ENCODE measurements at regions not wholly inside any gene's neighbourhood (a gene's known extent, or its start where the extent isn't known, plus 50 kb on each side); places are given as distances from the start of the nearest gene placed in this dataset.

DNA sequence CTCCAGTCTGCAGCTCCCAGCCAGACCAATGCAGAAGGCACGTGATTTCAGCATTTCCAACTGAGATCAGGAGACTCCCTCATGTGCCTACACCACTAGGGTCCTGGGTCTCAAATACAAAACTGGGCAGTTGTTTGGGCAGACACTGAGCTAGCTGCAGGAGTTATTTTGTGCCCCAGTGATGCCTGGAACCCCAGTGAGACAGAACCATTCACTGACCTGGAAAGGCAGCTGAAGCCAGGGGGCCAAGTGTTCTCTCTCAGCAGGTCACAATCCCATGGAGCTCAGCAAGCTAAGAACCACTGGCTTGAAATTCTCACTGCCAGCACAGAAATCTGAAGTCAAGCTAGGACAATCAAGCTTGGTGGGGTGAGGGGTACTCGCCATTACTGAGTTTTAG lies 111.7 kb upstream of the TNFSF4 start (continued):
- TF ChIP-seq, protein P1, sequence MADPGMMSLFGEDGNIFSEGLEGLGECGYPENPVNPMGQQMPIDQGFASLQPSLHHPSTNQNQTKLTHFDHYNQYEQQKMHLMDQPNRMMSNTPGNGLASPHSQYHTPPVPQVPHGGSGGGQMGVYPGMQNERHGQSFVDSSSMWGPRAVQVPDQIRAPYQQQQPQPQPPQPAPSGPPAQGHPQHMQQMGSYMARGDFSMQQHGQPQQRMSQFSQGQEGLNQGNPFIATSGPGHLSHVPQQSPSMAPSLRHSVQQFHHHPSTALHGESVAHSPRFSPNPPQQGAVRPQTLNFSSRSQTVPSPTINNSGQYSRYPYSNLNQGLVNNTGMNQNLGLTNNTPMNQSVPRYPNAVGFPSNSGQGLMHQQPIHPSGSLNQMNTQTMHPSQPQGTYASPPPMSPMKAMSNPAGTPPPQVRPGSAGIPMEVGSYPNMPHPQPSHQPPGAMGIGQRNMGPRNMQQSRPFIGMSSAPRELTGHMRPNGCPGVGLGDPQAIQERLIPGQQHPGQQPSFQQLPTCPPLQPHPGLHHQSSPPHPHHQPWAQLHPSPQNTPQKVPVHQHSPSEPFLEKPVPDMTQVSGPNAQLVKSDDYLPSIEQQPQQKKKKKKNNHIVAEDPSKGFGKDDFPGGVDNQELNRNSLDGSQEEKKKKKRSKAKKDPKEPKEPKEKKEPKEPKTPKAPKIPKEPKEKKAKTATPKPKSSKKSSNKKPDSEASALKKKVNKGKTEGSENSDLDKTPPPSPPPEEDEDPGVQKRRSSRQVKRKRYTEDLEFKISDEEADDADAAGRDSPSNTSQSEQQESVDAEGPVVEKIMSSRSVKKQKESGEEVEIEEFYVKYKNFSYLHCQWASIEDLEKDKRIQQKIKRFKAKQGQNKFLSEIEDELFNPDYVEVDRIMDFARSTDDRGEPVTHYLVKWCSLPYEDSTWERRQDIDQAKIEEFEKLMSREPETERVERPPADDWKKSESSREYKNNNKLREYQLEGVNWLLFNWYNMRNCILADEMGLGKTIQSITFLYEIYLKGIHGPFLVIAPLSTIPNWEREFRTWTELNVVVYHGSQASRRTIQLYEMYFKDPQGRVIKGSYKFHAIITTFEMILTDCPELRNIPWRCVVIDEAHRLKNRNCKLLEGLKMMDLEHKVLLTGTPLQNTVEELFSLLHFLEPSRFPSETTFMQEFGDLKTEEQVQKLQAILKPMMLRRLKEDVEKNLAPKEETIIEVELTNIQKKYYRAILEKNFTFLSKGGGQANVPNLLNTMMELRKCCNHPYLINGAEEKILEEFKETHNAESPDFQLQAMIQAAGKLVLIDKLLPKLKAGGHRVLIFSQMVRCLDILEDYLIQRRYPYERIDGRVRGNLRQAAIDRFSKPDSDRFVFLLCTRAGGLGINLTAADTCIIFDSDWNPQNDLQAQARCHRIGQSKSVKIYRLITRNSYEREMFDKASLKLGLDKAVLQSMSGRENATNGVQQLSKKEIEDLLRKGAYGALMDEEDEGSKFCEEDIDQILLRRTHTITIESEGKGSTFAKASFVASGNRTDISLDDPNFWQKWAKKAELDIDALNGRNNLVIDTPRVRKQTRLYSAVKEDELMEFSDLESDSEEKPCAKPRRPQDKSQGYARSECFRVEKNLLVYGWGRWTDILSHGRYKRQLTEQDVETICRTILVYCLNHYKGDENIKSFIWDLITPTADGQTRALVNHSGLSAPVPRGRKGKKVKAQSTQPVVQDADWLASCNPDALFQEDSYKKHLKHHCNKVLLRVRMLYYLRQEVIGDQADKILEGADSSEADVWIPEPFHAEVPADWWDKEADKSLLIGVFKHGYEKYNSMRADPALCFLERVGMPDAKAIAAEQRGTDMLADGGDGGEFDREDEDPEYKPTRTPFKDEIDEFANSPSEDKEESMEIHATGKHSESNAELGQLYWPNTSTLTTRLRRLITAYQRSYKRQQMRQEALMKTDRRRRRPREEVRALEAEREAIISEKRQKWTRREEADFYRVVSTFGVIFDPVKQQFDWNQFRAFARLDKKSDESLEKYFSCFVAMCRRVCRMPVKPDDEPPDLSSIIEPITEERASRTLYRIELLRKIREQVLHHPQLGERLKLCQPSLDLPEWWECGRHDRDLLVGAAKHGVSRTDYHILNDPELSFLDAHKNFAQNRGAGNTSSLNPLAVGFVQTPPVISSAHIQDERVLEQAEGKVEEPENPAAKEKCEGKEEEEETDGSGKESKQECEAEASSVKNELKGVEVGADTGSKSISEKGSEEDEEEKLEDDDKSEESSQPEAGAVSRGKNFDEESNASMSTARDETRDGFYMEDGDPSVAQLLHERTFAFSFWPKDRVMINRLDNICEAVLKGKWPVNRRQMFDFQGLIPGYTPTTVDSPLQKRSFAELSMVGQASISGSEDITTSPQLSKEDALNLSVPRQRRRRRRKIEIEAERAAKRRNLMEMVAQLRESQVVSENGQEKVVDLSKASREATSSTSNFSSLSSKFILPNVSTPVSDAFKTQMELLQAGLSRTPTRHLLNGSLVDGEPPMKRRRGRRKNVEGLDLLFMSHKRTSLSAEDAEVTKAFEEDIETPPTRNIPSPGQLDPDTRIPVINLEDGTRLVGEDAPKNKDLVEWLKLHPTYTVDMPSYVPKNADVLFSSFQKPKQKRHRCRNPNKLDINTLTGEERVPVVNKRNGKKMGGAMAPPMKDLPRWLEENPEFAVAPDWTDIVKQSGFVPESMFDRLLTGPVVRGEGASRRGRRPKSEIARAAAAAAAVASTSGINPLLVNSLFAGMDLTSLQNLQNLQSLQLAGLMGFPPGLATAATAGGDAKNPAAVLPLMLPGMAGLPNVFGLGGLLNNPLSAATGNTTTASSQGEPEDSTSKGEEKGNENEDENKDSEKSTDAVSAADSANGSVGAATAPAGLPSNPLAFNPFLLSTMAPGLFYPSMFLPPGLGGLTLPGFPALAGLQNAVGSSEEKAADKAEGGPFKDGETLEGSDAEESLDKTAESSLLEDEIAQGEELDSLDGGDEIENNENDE (IDR thresholded peaks at IDR 0.05; ENCODE audit: insufficient replicate concordance, low read length), result no peak
- TF ChIP-seq MAFK (IDR thresholded peaks at IDR 0.05; ENCODE audit: low read depth, low read length), result no peak
- no peak for TF ChIP-seq SP1 (IDR thresholded peaks at IDR 0.05; ENCODE audit: low read depth, low read length)
- TF ChIP-seq, protein P2, sequence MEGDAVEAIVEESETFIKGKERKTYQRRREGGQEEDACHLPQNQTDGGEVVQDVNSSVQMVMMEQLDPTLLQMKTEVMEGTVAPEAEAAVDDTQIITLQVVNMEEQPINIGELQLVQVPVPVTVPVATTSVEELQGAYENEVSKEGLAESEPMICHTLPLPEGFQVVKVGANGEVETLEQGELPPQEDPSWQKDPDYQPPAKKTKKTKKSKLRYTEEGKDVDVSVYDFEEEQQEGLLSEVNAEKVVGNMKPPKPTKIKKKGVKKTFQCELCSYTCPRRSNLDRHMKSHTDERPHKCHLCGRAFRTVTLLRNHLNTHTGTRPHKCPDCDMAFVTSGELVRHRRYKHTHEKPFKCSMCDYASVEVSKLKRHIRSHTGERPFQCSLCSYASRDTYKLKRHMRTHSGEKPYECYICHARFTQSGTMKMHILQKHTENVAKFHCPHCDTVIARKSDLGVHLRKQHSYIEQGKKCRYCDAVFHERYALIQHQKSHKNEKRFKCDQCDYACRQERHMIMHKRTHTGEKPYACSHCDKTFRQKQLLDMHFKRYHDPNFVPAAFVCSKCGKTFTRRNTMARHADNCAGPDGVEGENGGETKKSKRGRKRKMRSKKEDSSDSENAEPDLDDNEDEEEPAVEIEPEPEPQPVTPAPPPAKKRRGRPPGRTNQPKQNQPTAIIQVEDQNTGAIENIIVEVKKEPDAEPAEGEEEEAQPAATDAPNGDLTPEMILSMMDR (IDR thresholded peaks at IDR 0.05; ENCODE audit: control extremely low read depth in 1 of 3, insufficient read depth in 1 of 3, low read depth in 1 of 3, low read length in 3 of 3), result no peak
- no peak for TF ChIP-seq RBBP5 (IDR thresholded peaks at IDR 0.05; ENCODE audit: borderline replicate concordance, low read depth, low read length)
- TF ChIP-seq, protein P3, sequence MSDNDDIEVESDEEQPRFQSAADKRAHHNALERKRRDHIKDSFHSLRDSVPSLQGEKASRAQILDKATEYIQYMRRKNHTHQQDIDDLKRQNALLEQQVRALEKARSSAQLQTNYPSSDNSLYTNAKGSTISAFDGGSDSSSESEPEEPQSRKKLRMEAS (IDR thresholded peaks at IDR 0.05), result no peak
- TF ChIP-seq GTF2F1 (IDR thresholded peaks at IDR 0.05; ENCODE audit: borderline replicate concordance, low read depth, low read length), result no peak
- TF ChIP-seq GABPA (IDR thresholded peaks at IDR 0.05; ENCODE audit: borderline replicate concordance, insufficient read depth, low read length), result no peak

Data from H1 (cell line).